ENCODE measurements at regions not wholly inside any gene's neighbourhood (a gene's known extent, or its start where the extent isn't known, plus 50 kb on each side); places are given as distances from the start of the nearest gene placed in this dataset.

DNA sequence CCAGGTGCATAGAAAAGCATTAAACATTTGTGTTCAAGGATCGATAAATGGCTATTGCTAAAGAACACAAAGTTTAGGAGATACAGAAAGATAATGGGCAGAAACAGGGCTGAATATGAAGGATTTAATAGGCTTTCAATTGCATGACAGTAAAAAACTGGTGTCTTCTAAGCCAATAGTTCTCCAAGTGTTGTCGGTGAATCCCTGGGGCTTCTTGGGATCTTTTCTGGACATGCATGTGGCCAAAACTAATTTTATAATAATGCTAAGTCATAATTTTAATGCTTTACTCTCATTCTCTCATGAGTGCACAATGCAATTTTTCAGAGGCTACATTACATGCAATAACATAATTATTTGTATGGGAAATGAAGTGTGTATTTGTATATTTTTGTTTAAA lies 521.1 kb upstream of the ANKRD30A start:
- TF ChIP-seq ZNF274 (IDR thresholded peaks at IDR 0.05; ENCODE audit: low read depth, low read length) (no peak), YY1 (IDR thresholded peaks at IDR 0.05; ENCODE audit: insufficient read depth, insufficient read length) (no peak), SUZ12 (IDR thresholded peaks at IDR 0.05; ENCODE audit: extremely low read depth, insufficient read depth, insufficient read length) (no peak)

Data from NT2/D1 (cell line).